ENCODE measurements at regions not wholly inside any gene's neighbourhood (a gene's known extent, or its start where the extent isn't known, plus 50 kb on each side); places are given as distances from the start of the nearest gene placed in this dataset.

DNA sequence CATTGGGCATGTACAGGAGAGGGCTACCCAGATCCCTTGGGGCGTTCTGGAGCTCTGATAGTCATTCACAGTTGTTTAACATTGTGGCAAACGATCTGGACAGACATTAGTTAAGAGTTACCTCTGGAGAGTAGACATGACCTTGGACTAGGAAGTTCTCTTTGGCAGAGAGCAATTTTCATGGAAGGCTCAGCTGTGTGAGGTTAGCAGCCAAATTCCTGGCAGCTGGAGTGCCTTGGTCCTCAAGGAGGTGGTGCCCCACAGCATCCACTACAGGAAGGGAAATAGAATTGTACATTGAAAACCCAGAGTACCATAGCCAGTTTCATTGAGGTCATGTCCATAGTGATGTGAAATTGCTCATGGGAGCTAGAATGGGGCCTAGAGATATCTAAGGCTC, 82.8 kb downstream of the BLID start:
- no peak overlapping the region for H3K4me3 ChIP-seq
- peaks cover 0 to 12% (median 0%) of the 10 kb centered on the region in 3 donors for H3K4me1 ChIP-seq
- no peak overlapping the region for H3K27ac ChIP-seq
- intact Hi-C loops (cut with DNase I) = no loop called here
- H3K9me3 ChIP-seq = no peaks in the 10 kb centered on the region
- TF ChIP-seq, protein P1, sequence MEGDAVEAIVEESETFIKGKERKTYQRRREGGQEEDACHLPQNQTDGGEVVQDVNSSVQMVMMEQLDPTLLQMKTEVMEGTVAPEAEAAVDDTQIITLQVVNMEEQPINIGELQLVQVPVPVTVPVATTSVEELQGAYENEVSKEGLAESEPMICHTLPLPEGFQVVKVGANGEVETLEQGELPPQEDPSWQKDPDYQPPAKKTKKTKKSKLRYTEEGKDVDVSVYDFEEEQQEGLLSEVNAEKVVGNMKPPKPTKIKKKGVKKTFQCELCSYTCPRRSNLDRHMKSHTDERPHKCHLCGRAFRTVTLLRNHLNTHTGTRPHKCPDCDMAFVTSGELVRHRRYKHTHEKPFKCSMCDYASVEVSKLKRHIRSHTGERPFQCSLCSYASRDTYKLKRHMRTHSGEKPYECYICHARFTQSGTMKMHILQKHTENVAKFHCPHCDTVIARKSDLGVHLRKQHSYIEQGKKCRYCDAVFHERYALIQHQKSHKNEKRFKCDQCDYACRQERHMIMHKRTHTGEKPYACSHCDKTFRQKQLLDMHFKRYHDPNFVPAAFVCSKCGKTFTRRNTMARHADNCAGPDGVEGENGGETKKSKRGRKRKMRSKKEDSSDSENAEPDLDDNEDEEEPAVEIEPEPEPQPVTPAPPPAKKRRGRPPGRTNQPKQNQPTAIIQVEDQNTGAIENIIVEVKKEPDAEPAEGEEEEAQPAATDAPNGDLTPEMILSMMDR (IDR thresholded peaks at IDR 0.05) = no peak
- no peak for TF ChIP-seq POLR2A (IDR thresholded peaks at IDR 0.05)
- no peaks in the 10 kb centered on the region for H3K36me3 ChIP-seq
- H3K27me3 ChIP-seq = no peaks in the 10 kb centered on the region
- WGBS, 2 donors = 78 to 84% methylated on average over 2 of the region's 2 CpGs
- no peak for DNase-seq

DNA sequence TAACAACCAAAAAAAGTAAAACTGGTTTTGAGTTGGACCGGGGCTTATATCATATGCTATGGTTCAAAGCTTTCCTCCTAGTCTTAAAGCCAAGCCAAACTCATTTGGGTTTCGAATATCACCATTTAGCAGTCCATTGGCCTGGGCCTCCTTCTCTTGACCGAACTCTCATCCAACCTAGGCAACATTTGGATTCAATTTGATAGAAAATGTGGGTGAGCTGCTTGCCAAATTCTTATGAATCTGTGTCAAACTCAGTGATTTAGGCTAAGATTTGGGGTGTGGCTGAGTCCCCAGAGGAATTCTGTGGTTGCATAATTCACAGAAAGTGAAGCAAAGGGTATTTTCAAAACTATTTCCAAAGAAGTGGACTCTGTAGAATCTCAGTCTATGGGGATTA, 83.7 kb downstream of the BLID start:
- WGBS, 2 donors = 61 to 73% methylated on average over 3 of the region's 3 CpGs
- intact Hi-C loops (cut with DNase I) = no loop called here
- H3K9me3 ChIP-seq = no peaks in the 10 kb centered on the region
- H3K4me1 ChIP-seq = peaks cover 0 to 12% (median 0%) of the 10 kb centered on the region in 3 donors
- peak overlapping the region in 2 of 4 donors; percentile 15 to 44 for H3K27ac ChIP-seq
- H3K27me3 ChIP-seq = no peaks in the 10 kb centered on the region
- H3K36me3 ChIP-seq = no peaks in the 10 kb centered on the region
- DNase-seq = no peak
- no peak for TF ChIP-seq POLR2A (IDR thresholded peaks at IDR 0.05)
- TF ChIP-seq, protein P1 (IDR thresholded peaks at IDR 0.05) = no peak
- H3K4me3 ChIP-seq = no peak overlapping the region

DNA sequence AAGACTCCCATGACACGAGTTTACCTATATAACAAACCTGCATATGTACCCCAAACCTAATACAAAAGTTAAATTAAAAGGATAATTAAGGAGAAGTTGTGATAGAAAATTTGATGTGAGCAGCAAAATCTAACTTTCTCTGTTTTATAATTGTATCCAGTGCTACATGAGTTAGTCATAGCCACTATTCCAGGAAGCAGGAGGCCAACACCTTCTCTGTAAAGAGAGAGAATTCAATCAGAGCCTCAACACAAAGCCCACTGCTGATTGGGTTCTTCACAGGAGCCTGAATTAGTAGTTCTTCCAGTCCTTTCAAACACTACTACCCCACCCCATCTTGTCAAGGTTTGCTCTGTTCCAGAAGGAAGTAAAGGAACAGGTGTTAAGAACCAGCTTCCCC, 84.2 kb downstream of the BLID start:
- intact Hi-C loops (cut with DNase I) = no loop called here
- Histone ChIP-seq H3K4me3 (no peak overlapping the region), H3K27ac (peak overlapping the region in 2 of 4 donors; percentile 15 to 44), H3K27me3 (no peaks in the 10 kb centered on the region), H3K9me3 (no peaks in the 10 kb centered on the region), H3K4me1 (peaks cover 0 to 12% (median 0%) of the 10 kb centered on the region in 3 donors), H3K36me3 (no peaks in the 10 kb centered on the region)
- no peak for DNase-seq
- 83 to 85% methylated on average over 1 of the region's 1 CpG for WGBS, 2 donors
- TF ChIP-seq, protein P1 (IDR thresholded peaks at IDR 0.05) = no peak
- TF ChIP-seq POLR2A (IDR thresholded peaks at IDR 0.05) = no peak

DNA sequence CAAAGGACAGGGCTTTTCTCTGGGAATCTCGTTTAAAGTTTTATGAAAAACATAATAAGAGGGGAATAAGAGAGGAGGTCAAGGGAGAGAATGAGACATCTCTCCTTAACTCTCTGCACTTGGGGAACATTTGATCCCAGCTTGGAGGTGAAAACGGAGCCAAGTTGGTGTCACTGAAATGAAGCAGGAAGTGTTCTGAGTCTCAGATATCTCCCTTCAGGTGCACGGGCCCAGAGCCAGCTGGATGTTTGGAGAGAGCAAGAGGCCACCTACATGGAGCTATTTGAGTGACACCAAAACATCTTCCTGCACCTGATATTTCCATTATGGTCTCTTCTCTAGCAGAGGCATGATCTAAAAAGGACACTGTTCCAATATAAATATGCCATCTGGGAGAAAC, 85.7 kb downstream of the BLID start:
- H3K27me3 ChIP-seq = no peaks in the 10 kb centered on the region
- H3K4me1 ChIP-seq = peaks cover 0 to 12% (median 0%) of the 10 kb centered on the region in 3 donors

DNA sequence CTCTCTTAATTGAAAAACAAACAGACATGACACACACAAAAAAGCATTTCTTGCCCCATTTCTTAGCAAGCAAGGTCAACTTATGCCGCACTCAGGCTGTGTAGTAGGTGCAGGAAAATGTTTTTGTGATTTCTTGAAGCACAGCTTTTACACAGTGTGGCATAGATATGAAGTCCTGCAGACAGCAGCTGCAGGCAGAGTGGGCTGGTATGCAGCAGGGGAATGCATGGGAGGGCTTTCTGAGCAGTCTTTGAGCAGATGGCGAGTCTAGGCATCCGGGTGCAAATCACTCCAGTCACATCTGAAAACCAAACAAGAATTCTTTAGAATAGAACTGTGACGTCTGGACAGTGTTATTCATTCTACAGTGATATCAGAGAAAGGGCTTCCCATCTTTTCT, 87.5 kb downstream of the BLID start:
- no peak for TF ChIP-seq POLR2A (IDR thresholded peaks at IDR 0.05)
- TF ChIP-seq, protein P1 (IDR thresholded peaks at IDR 0.05) = no peak
- Histone ChIP-seq H3K4me3 (no peak overlapping the region), H3K27ac (no peak overlapping the region), H3K27me3 (no peaks in the 10 kb centered on the region), H3K36me3 (no peaks in the 10 kb centered on the region), H3K4me1 (peaks cover 0 to 12% (median 0%) of the 10 kb centered on the region in 3 donors), H3K9me3 (no peaks in the 10 kb centered on the region)
- DNase-seq = no peak
- intact Hi-C loops (cut with DNase I) = loop anchor here (10.0 kb wide), 1 partner anchor 176 kb away; no protein-coding TSS in a partner anchor
- WGBS, 2 donors = 83 to 88% methylated on average over 4 of the region's 4 CpGs

More for the DNA sequence above, 85.7 kb downstream of the BLID start:
- TF ChIP-seq, protein P1 (IDR thresholded peaks at IDR 0.05) = no peak
- no peak for TF ChIP-seq POLR2A (IDR thresholded peaks at IDR 0.05)
- WGBS, 2 donors = 65 to 77% methylated on average over 3 of the region's 3 CpGs
- intact Hi-C loops (cut with DNase I) = no loop called here
- no peak for DNase-seq
- no peak overlapping the region for H3K27ac ChIP-seq
- no peak overlapping the region for H3K4me3 ChIP-seq
- no peaks in the 10 kb centered on the region for H3K36me3 ChIP-seq
- no peaks in the 10 kb centered on the region for H3K9me3 ChIP-seq
